A549 (cell line): ENCODE measurements at regions not wholly inside any gene's neighbourhood (a gene's known extent, or its start where the extent isn't known, plus 50 kb on each side); places are given as distances from the start of the nearest gene placed in this dataset.
A peak's percentile ranks its signal among the peaks of the same experiment; 100 is the strongest.

ENCODE experiments used
- ATAC-seq, 2 experiments: fragments of 200-7000 bp in 1 of 2; fragments of >200 bp in 1 of 2; cut with Nextera tagmentation in 1 of 2; cut with Tn5 transposase in 1 of 2; 3 replicates each; pipeline versions ENCODE4 v1.8.0 to v1.9.1; 2018 to 2020; ENCODE audit warnings: mild to moderate bottlenecking in 1 of 2, moderate library complexity in 1 of 2
- CTCF ChIA-PET: fragments of 300-600 bp; sonication (Branson Sonifier 250); formaldehyde crosslinking; extraction: SDS; loops from one replicate; lab custom pipeline; 2021; ENCODE audit warnings: antibody characterized with exemption, inconsistent platforms; lab: Yijun Ruan, JAX
- POLR2A ChIA-PET: fragments of 350-600 bp; formaldehyde crosslinking; extraction: SDS; loops from one replicate; lab custom pipeline; 2021; ENCODE audit warnings: antibody characterized with exemption, inconsistent platforms; lab: Yijun Ruan, JAX
- DNase-seq, 2 experiments: peaks; one replicate each; pipeline versions ENCODE4 v3.0.0 to v3.0.0-alpha.2; 2011 to 2016; ENCODE audit warnings: low read depth in 1 of 2, low spot score in 1 of 2
- FAIRE-seq: peaks from 2 replicates; lab custom pipeline; 2011; peaks lifted over from hg19 to GRCh38; lab: Jason Lieb, UNC
- H3K27ac ChIP-seq, 2 experiments: fragments of >200 bp; sonication (Bioruptor Twin); formaldehyde crosslinking; 3 replicates each; pipeline ENCODE4 v1.5.1; 2016 to 2017
- H3K4me1 ChIP-seq: fragments of >200 bp; sonication (Bioruptor Twin); formaldehyde crosslinking; 3 replicates; pipeline ENCODE4 v1.6.1; 2016
- H3K4me2 ChIP-seq: fragments of >200 bp; sonication (Bioruptor Twin); formaldehyde crosslinking; 3 replicates; pipeline ENCODE4 v1.6.1; 2016
- H3K4me3 ChIP-seq: fragments of >200 bp; sonication (Bioruptor Twin); formaldehyde crosslinking; 3 replicates; pipeline ENCODE4 v1.5.1; 2016
- H3K9me3 ChIP-seq: fragments of >200 bp; sonication (Bioruptor Twin); formaldehyde crosslinking; 3 replicates; pipeline ENCODE4 v1.6.1; 2016
- CEBPB ChIP-seq, 2 experiments: fragments of >200 bp in 1 of 2; sonication (Bioruptor Twin) in 1 of 2; formaldehyde crosslinking in 1 of 2; IDR thresholded peaks; 2 replicates each; pipeline ENCODE4 v1.6.1; 2012 to 2016
- EHF ChIP-seq: fragments of 250-450 bp; sonication (Bioruptor Pico); IDR thresholded peaks from 2 replicates; pipeline ENCODE4 v1.5.0; 2020; ENCODE audit warnings: mild to moderate bottlenecking
- GATA3 ChIP-seq: IDR thresholded peaks from 2 replicates; pipeline ENCODE4 v1.6.1; 2012; ENCODE audit warnings: borderline replicate concordance
- HEYL ChIP-seq: fragments of 250-450 bp; sonication (Bioruptor Pico); IDR thresholded peaks from 2 replicates; pipeline ENCODE4 v1.8.0; 2021; ENCODE audit warnings: mild to moderate bottlenecking, moderate library complexity
- HOXA7 ChIP-seq: fragments of 250-450 bp; sonication (Bioruptor Pico); IDR thresholded peaks from 2 replicates; pipeline ENCODE4 v1.5.0; 2020; ENCODE audit warnings: mild to moderate bottlenecking, moderate library complexity
- HOXB5 ChIP-seq: fragments of 250-450 bp; sonication (Bioruptor Pico); IDR thresholded peaks from 2 replicates; pipeline ENCODE4 v1.5.0; 2020; ENCODE audit warnings: mild to moderate bottlenecking, moderate library complexity
- JUNB ChIP-seq: fragments of >200 bp; sonication (Bioruptor Twin); formaldehyde crosslinking; IDR thresholded peaks from 2 replicates; pipeline ENCODE4 v1.6.1; 2016
- MYC ChIP-seq: IDR thresholded peaks from 2 replicates; pipeline ENCODE4 v1.6.1; 2012; ENCODE audit warnings: mild to moderate bottlenecking, inconsistent platforms, low read length, improper control_type of control experiment, borderline replicate concordance
- NFE2L2 ChIP-seq: fragments of 150-350 bp; conservative IDR thresholded peaks from 2 replicates; pipeline ENCODE4 v1.6.1; 2014; ENCODE audit warnings: low read length
- NPAS2 ChIP-seq: fragments of 250-450 bp; sonication (Bioruptor Pico); IDR thresholded peaks from 2 replicates; pipeline ENCODE4 v1.8.0; 2022; ENCODE audit warnings: mild to moderate bottlenecking, moderate library complexity, borderline replicate concordance
- NR3C1 ChIP-seq: fragments of >200 bp; sonication (Bioruptor Twin); formaldehyde crosslinking; IDR thresholded peaks from 3 replicates; pipeline ENCODE4 v1.6.1; 2017
- POLR2AphosphoS2 ChIP-seq: conservative IDR thresholded peaks from 2 replicates; pipeline ENCODE4 v1.6.1; 2012; ENCODE audit warnings: low read length, improper control_type of control experiment, inconsistent platforms
- RCOR1 ChIP-seq: fragments of 150-350 bp; IDR thresholded peaks from 2 replicates; pipeline ENCODE4 v1.6.1; 2014; ENCODE audit warnings: antibody characterized with exemption, low read length, low read depth
- RFX5 ChIP-seq: fragments of 450-650 bp; IDR thresholded peaks from 2 replicates; pipeline ENCODE4 v1.7.1; 2014; ENCODE audit warnings: antibody characterized with exemption, mild to moderate bottlenecking, moderate library complexity
- RNF2 ChIP-seq: fragments of 200-600 bp; sonication (generic); IDR thresholded peaks from 2 replicates; pipeline ENCODE4 v1.6.1; 2016; ENCODE audit warnings: low read depth, mild to moderate bottlenecking, antibody characterized with exemption, moderate library complexity, borderline replicate concordance
- TFCP2L1 ChIP-seq: fragments of 250-450 bp; sonication (Bioruptor Pico); IDR thresholded peaks from 2 replicates; pipeline ENCODE4 v1.5.0; 2021; ENCODE audit warnings: mild to moderate bottlenecking
- ZNF302 ChIP-seq: fragments of 250-450 bp; sonication (Bioruptor Pico); IDR thresholded peaks from 2 replicates; pipeline ENCODE4 v1.9.0; 2021; ENCODE audit warnings: inconsistent platforms, mild to moderate bottlenecking, moderate library complexity
- ZSCAN20 ChIP-seq: fragments of 250-450 bp; sonication (Bioruptor Pico); IDR thresholded peaks from 2 replicates; pipeline ENCODE4 v1.8.0; 2022; ENCODE audit warnings: mild to moderate bottlenecking, moderate library complexity
- WGBS: methylation state at CpG from one replicate; pipeline ENCODE4 v1.1.6; 2017; ENCODE audit errors: missing lambda C conversion rate; 5-methylcytosine and 5-hydroxymethylcytosine counted together
- TF ChIP-seq, protein P1 (sequence below): fragments of 250-450 bp; sonication (Bioruptor Pico); IDR thresholded peaks from 2 replicates; pipeline ENCODE4 v1.5.0; 2020; ENCODE audit warnings: low read depth, mild to moderate bottlenecking, moderate library complexity
- TF ChIP-seq, protein P2 (sequence below): fragments of 450-650 bp; IDR thresholded peaks from 2 replicates; pipeline ENCODE4 v1.6.1; 2014; ENCODE audit warnings: antibody characterized with exemption
- TF ChIP-seq, protein P3 (sequence below): fragments of >200 bp; sonication (Bioruptor Twin); formaldehyde crosslinking; IDR thresholded peaks from 3 replicates; pipeline ENCODE4 v1.5.1; 2016
- TF ChIP-seq, protein P4 (sequence below): IDR thresholded peaks from 2 replicates; pipeline ENCODE4 v1.6.1; 2012
- TF ChIP-seq, protein P5 (sequence below): IDR thresholded peaks from 2 replicates; pipeline ENCODE4 v1.6.1; 2012; ENCODE audit warnings: low read depth, borderline replicate concordance
- TF ChIP-seq, protein P6 (sequence below): fragments of 200-600 bp; sonication (generic); IDR thresholded peaks from 2 replicates; pipeline ENCODE4 v1.6.1; 2016; ENCODE audit warnings: antibody characterized with exemption, mild to moderate bottlenecking, moderate library complexity

DNA sequence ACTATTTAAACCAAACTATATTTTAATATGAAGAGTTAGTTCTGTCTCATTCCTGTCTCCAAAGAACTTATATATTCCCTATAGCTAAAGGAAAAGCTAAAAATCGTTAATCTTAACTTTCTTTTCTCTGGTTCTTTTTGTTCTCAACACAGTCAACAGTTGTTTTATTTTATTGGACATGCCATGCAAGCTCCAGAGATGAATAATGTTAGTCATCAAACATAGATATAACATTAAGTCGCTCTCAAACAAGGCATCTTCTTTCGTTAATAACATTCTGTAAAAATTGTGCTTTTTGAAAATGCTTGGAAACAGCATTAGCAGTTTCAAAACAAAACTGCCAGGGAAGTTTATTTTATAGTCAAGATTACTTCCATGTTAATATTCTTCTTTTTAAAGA lies 117.9 kb upstream of the GPM6A start:
- DNase-seq (no peak), FAIRE-seq (no peak), ATAC-seq (no peak)
- Histone ChIP-seq H3K9me3 (no peaks in the 10 kb centered on the region), H3K4me1 (peaks cover 1% of the 10 kb centered on the region; the same call in 2 of the 3 replicates), H3K27ac (no peak overlapping the region), H3K4me2 (peak overlapping the region; percentile 43), H3K4me3 (no peak overlapping the region)
- TF ChIP-seq ZNF302 (CRISPR knock-in tag) = no peak
- WGBS = 12% methylated on average over 3 of the region's 3 CpGs
- POLR2A ChIA-PET = no interaction called here
- CTCF ChIA-PET = no interaction called here

DNA sequence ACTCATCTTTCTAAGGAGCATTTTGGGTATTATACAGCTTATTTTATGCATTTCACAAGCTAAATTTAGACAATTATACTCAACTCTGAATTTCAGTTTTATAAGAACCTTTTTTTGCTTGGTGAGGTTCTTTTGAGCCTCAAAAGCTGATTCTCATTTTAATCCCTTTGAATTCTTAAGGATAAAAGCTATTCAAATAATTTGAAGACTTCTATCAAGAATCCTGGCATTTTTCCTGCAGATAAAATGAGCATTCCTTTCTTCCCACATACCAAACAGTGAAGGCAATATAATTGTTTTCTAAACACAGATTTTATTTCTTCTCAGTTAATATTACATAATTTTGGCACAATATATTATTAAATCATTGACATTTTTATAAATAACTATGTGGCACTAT lies 118.4 kb upstream of the GPM6A start:
- H3K27ac ChIP-seq = no peak overlapping the region
- FAIRE-seq = no peak
- peak overlapping the region; percentile 43 for H3K4me2 ChIP-seq
- TF ChIP-seq, protein P1, sequence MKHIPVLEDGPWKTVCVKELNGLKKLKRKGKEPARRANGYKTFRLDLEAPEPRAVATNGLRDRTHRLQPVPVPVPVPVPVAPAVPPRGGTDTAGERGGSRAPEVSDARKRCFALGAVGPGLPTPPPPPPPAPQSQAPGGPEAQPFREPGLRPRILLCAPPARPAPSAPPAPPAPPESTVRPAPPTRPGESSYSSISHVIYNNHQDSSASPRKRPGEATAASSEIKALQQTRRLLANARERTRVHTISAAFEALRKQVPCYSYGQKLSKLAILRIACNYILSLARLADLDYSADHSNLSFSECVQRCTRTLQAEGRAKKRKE (CRISPR knock-in tag) = no peak
- TF ChIP-seq ZSCAN20 (CRISPR knock-in tag) (no peak), HOXB5 (CRISPR knock-in tag) (no peak), CEBPB (IDR thresholded peaks at IDR 0.05) (no peak), NPAS2 (no peak), POLR2AphosphoS2 (no peak), HEYL (CRISPR knock-in tag) (no peak), GATA3 (no peak), NFE2L2 (no peak), TFCP2L1 (CRISPR knock-in tag) (no peak), MYC (no peak), HOXA7 (CRISPR knock-in tag) (no peak), RNF2 (no peak), JUNB (no peak)
- TF ChIP-seq, protein P2, sequence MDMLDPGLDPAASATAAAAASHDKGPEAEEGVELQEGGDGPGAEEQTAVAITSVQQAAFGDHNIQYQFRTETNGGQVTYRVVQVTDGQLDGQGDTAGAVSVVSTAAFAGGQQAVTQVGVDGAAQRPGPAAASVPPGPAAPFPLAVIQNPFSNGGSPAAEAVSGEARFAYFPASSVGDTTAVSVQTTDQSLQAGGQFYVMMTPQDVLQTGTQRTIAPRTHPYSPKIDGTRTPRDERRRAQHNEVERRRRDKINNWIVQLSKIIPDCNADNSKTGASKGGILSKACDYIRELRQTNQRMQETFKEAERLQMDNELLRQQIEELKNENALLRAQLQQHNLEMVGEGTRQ = no peak
- TF ChIP-seq, protein P3, sequence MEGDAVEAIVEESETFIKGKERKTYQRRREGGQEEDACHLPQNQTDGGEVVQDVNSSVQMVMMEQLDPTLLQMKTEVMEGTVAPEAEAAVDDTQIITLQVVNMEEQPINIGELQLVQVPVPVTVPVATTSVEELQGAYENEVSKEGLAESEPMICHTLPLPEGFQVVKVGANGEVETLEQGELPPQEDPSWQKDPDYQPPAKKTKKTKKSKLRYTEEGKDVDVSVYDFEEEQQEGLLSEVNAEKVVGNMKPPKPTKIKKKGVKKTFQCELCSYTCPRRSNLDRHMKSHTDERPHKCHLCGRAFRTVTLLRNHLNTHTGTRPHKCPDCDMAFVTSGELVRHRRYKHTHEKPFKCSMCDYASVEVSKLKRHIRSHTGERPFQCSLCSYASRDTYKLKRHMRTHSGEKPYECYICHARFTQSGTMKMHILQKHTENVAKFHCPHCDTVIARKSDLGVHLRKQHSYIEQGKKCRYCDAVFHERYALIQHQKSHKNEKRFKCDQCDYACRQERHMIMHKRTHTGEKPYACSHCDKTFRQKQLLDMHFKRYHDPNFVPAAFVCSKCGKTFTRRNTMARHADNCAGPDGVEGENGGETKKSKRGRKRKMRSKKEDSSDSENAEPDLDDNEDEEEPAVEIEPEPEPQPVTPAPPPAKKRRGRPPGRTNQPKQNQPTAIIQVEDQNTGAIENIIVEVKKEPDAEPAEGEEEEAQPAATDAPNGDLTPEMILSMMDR = no peak
- TF ChIP-seq, protein P4, sequence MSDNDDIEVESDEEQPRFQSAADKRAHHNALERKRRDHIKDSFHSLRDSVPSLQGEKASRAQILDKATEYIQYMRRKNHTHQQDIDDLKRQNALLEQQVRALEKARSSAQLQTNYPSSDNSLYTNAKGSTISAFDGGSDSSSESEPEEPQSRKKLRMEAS = no peak
- TF ChIP-seq, protein P5, sequence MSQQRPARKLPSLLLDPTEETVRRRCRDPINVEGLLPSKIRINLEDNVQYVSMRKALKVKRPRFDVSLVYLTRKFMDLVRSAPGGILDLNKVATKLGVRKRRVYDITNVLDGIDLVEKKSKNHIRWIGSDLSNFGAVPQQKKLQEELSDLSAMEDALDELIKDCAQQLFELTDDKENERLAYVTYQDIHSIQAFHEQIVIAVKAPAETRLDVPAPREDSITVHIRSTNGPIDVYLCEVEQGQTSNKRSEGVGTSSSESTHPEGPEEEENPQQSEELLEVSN = no peak
- peaks cover 5% of the 10 kb centered on the region; the same call in 2 of the 3 replicates for H3K4me1 ChIP-seq
- no peak for DNase-seq
- ChIA-PET CTCF (no interaction called here), POLR2A (no interaction called here)
- no peak for ATAC-seq
- no peak overlapping the region for H3K4me3 ChIP-seq
- H3K9me3 ChIP-seq = no peaks in the 10 kb centered on the region

DNA sequence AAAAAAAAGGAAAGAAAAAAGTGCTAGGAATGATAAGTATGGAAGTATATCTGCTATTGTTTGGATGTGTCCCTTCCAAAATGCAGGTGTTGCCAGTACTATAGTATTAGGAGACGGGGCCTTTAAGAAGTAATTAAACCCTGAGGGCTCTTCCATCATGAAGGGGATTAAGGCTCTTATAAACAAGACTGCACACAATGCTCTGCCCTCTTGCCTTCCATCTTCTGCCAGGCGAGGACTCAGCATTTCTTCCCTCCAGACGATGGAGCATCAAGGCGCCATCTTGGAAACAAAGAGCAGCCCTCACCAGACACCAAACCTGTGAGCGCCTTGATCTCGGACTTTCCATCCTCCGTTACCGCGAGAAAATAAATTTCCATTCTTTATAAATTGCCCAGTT lies 120.1 kb upstream of the GPM6A start:
- ChIA-PET POLR2A (no interaction called here), CTCF (no interaction called here)
- no peak overlapping the region for H3K4me2 ChIP-seq
- peaks cover 5% of the 10 kb centered on the region; the same call in 2 of the 3 replicates for H3K4me1 ChIP-seq
- ATAC-seq (no peak), FAIRE-seq (no peak), DNase-seq (no peak)
- 84% methylated on average over 9 of the region's 9 CpGs for WGBS
- no peak overlapping the region for H3K4me3 ChIP-seq
- no peak overlapping the region for H3K27ac ChIP-seq
- H3K9me3 ChIP-seq = no peaks in the 10 kb centered on the region
- no peak for TF ChIP-seq EHF (CRISPR knock-in tag)
- TF ChIP-seq RCOR1 = no peak
- TF ChIP-seq, protein P3 = no peak
- TF ChIP-seq ZSCAN20 (CRISPR knock-in tag) = no peak
- no peak for TF ChIP-seq POLR2AphosphoS2
- TF ChIP-seq RFX5 = no peak
- TF ChIP-seq, protein P5 = no peak
- TF ChIP-seq MYC = no peak
- no peak for TF ChIP-seq NR3C1
- TF ChIP-seq, protein P6, sequence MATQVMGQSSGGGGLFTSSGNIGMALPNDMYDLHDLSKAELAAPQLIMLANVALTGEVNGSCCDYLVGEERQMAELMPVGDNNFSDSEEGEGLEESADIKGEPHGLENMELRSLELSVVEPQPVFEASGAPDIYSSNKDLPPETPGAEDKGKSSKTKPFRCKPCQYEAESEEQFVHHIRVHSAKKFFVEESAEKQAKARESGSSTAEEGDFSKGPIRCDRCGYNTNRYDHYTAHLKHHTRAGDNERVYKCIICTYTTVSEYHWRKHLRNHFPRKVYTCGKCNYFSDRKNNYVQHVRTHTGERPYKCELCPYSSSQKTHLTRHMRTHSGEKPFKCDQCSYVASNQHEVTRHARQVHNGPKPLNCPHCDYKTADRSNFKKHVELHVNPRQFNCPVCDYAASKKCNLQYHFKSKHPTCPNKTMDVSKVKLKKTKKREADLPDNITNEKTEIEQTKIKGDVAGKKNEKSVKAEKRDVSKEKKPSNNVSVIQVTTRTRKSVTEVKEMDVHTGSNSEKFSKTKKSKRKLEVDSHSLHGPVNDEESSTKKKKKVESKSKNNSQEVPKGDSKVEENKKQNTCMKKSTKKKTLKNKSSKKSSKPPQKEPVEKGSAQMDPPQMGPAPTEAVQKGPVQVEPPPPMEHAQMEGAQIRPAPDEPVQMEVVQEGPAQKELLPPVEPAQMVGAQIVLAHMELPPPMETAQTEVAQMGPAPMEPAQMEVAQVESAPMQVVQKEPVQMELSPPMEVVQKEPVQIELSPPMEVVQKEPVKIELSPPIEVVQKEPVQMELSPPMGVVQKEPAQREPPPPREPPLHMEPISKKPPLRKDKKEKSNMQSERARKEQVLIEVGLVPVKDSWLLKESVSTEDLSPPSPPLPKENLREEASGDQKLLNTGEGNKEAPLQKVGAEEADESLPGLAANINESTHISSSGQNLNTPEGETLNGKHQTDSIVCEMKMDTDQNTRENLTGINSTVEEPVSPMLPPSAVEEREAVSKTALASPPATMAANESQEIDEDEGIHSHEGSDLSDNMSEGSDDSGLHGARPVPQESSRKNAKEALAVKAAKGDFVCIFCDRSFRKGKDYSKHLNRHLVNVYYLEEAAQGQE = no peak
- TF ChIP-seq HOXB5 (CRISPR knock-in tag) = no peak
